GM13977 (cell line): ENCODE measurements at regions not wholly inside any gene's neighbourhood (a gene's known extent, or its start where the extent isn't known, plus 50 kb on each side); places are given as distances from the start of the nearest gene placed in this dataset.

ENCODE experiments used
- DNase-seq: peaks from one replicate; pipeline ENCODE4 v3.0.0; 2012; ENCODE audit warnings: low spot score
- CTCF ChIP-seq: IDR thresholded peaks from 2 replicates; pipeline ENCODE4 v1.5.1; 2012; ENCODE audit warnings: mild to moderate bottlenecking, control low read depth; ENCODE audit not compliant: insufficient read depth; ENCODE audit errors: extremely low read depth, missing control alignments
- in situ Hi-C: fragments of 300-500 bp; cut with MboI; formaldehyde crosslinking; loops from one replicate; pipeline ENCODE4 v1.12.0; 2022; ENCODE audit warnings: low sequenced_read_pairs, low pct_unique_long_range_greater_than_20kb, mixed read lengths, inconsistent platforms; ENCODE audit not compliant: unreplicated experiment

GRCh38 chr2:59083075-59083828, 842.1 kb upstream of the FANCL start:
- no peak for TF ChIP-seq CTCF
- DNase-seq = no peak
- in situ Hi-C loops = no loop called here

GRCh38 chr2:59082657-59083056, 841.5 kb upstream of the FANCL start:
- in situ Hi-C loops = no loop called here
- TF ChIP-seq CTCF = no peak
- no peak for DNase-seq

GRCh38 chr2:59080451-59081181, 839.5 kb upstream of the FANCL start:
- no peak for DNase-seq
- no peak for TF ChIP-seq CTCF
- in situ Hi-C loops = no loop called here

- TF ChIP-seq CTCF = no peak
- DNase-seq = no peak
- in situ Hi-C loops = no loop called here
Observed at GRCh38 chr2:59077981-59078531, 836.9 kb upstream of the FANCL start.

- no peak for TF ChIP-seq CTCF
- DNase-seq = no peak
- in situ Hi-C loops = no loop called here
Observed at GRCh38 chr2:59077026-59077725, 836.1 kb upstream of the FANCL start.

GRCh38 chr2:59076079-59076619, 835.0 kb upstream of the FANCL start:
- DNase-seq = no peak
- no peak for TF ChIP-seq CTCF

More at GRCh38 chr2:59076079-59076619, 835.0 kb upstream of the FANCL start:
- in situ Hi-C loops = no loop called here
